ENCODE measurements at regions not wholly inside any gene's neighbourhood (a gene's known extent, or its start where the extent isn't known, plus 50 kb on each side); places are given as distances from the start of the nearest gene placed in this dataset.

GRCh38 chr13:23087880-23088279 is 92.9 kb upstream of the SGCG start:
- peak; percentile 59 for TF ChIP-seq CTCF (conservative IDR thresholded peaks at IDR 0.05; ENCODE audit: low read depth, low read length)
- no peak for TF ChIP-seq EZH2 (IDR thresholded peaks at IDR 0.05; ENCODE audit: low read length, unreplicated experiment)
